GM19397 (cell line): ENCODE measurements at regions not wholly inside any gene's neighbourhood (a gene's known extent, or its start where the extent isn't known, plus 50 kb on each side); places are given as distances from the start of the nearest gene placed in this dataset.
"Not testable (repeated sequence)": the region's sequence is repeated elsewhere in the genome, so short reads cannot be mapped to it uniquely, and the experiment has no call there.

Experiments
- ATAC-seq: cut with Tn5 transposase; IDR thresholded peaks from one replicate; pipeline ENCODE4 v1.9.1; 2021; ENCODE audit warnings: mild to moderate bottlenecking, moderate library complexity; ENCODE audit not compliant: unreplicated experiment

- ATAC-seq = no peak
Measured at GRCh38 chr3:88657459-88657858, 450.0 kb upstream of the EPHA3 start.

GRCh38 chr3:88661433-88661824 lies 446.0 kb upstream of the EPHA3 start:
- ATAC-seq = no peak

GRCh38 chr3:88668180-88668579 lies 439.2 kb upstream of the EPHA3 start:
- no peak for ATAC-seq

- no peak for ATAC-seq
Measured at GRCh38 chr3:88671573-88671972, 435.8 kb upstream of the EPHA3 start.

GRCh38 chr3:88677298-88677697 lies 430.1 kb upstream of the EPHA3 start:
- ATAC-seq = no peak

GRCh38 chr3:88678747-88679146 lies 428.7 kb upstream of the EPHA3 start:
- no peak for ATAC-seq

- no peak for ATAC-seq
Measured at GRCh38 chr3:88690287-88690686, 417.1 kb upstream of the EPHA3 start.

GRCh38 chr3:88691081-88691480 lies 416.3 kb upstream of the EPHA3 start:
- ATAC-seq = no peak

GRCh38 chr3:88703501-88704059 lies 403.8 kb upstream of the EPHA3 start:
- ATAC-seq = no peak

GRCh38 chr3:88704338-88704737 lies 403.1 kb upstream of the EPHA3 start:
- ATAC-seq = no peak

- no peak for ATAC-seq
Measured at GRCh38 chr3:88707837-88708236, 399.6 kb upstream of the EPHA3 start.

GRCh38 chr3:88712552-88712951 lies 394.9 kb upstream of the EPHA3 start:
- ATAC-seq = no peak

- no peak for ATAC-seq
Measured at GRCh38 chr3:88713233-88713691, 394.2 kb upstream of the EPHA3 start.

- ATAC-seq = no peak
Measured at GRCh38 chr3:88725440-88726165, 381.8 kb upstream of the EPHA3 start.

GRCh38 chr3:88732186-88732585 lies 375.2 kb upstream of the EPHA3 start:
- no peak for ATAC-seq

- ATAC-seq = no peak
Measured at GRCh38 chr3:88742106-88742505, 365.3 kb upstream of the EPHA3 start.

GRCh38 chr3:88742674-88743507 lies 364.5 kb upstream of the EPHA3 start:
- no peak for ATAC-seq

GRCh38 chr3:88744896-88745295 lies 362.5 kb upstream of the EPHA3 start:
- no peak for ATAC-seq

GRCh38 chr3:88747145-88747544 lies 360.3 kb upstream of the EPHA3 start:
- not testable (repeated sequence) for ATAC-seq

GRCh38 chr3:88758676-88759075 lies 348.7 kb upstream of the EPHA3 start:
- ATAC-seq = no peak

GRCh38 chr3:88767746-88768145 lies 339.7 kb upstream of the EPHA3 start:
- ATAC-seq = no peak

- no peak for ATAC-seq
Measured at GRCh38 chr3:88773766-88774165, 333.7 kb upstream of the EPHA3 start.
